GM18505 (cell line): ENCODE measurements at regions not wholly inside any gene's neighbourhood (a gene's known extent, or its start where the extent isn't known, plus 50 kb on each side); places are given as distances from the start of the nearest gene placed in this dataset.

Experiments used
- ATAC-seq: cut with Tn5 transposase; IDR thresholded peaks from one replicate; pipeline ENCODE4 v1.9.1; 2021; ENCODE audit not compliant: unreplicated experiment
- POLR2A ChIP-seq: IDR thresholded peaks from 4 replicates; pipeline ENCODE4 v1.6.1; 2011; ENCODE audit warnings: borderline replicate concordance; ENCODE audit not compliant: insufficient read depth, insufficient read length; ENCODE audit errors: extremely low read depth

- no peak for TF ChIP-seq POLR2A
- ATAC-seq, result no peak
These were observed 190.3 kb upstream of the TAB2 start for GRCh38 chr6:149127212-149127611.

- TF ChIP-seq POLR2A, result no peak
- no peak for ATAC-seq
These were observed 188.9 kb upstream of the TAB2 start for GRCh38 chr6:149128489-149129145.

GRCh38 chr6:149129371-149130077 is 188.0 kb upstream of the TAB2 start:
- no peak for ATAC-seq
- TF ChIP-seq POLR2A, result no peak

- ATAC-seq, result no peak
These were observed 187.4 kb upstream of the TAB2 start for GRCh38 chr6:149130090-149130489.

GRCh38 chr6:149130508-149130907 is 187.0 kb upstream of the TAB2 start:
- no peak for ATAC-seq
- TF ChIP-seq POLR2A, result no peak

More at GRCh38 chr6:149130090-149130489, 187.4 kb upstream of the TAB2 start:
- TF ChIP-seq POLR2A, result no peak

- TF ChIP-seq POLR2A, result no peak
- no peak for ATAC-seq
These were observed 185.6 kb upstream of the TAB2 start for GRCh38 chr6:149131891-149132290.

GRCh38 chr6:149132336-149132735 is 185.2 kb upstream of the TAB2 start:
- no peak for TF ChIP-seq POLR2A

GRCh38 chr6:149134511-149134933 is 183.0 kb upstream of the TAB2 start:
- no peak for TF ChIP-seq POLR2A
- no peak for ATAC-seq

More at GRCh38 chr6:149132336-149132735, 185.2 kb upstream of the TAB2 start:
- no peak for ATAC-seq

- ATAC-seq, result no peak
- TF ChIP-seq POLR2A, result no peak
These were observed 181.7 kb upstream of the TAB2 start for GRCh38 chr6:149135809-149136208.

- no peak for TF ChIP-seq POLR2A
- no peak for ATAC-seq
These were observed 181.1 kb upstream of the TAB2 start for GRCh38 chr6:149136273-149136912.

- no peak for TF ChIP-seq POLR2A
- ATAC-seq, result no peak
These were observed 180.6 kb upstream of the TAB2 start for GRCh38 chr6:149136913-149137286.

GRCh38 chr6:149137594-149137993 is 179.9 kb upstream of the TAB2 start:
- TF ChIP-seq POLR2A, result no peak
- ATAC-seq, result no peak

GRCh38 chr6:149138089-149138488 is 179.4 kb upstream of the TAB2 start:
- ATAC-seq, result no peak
- TF ChIP-seq POLR2A, result no peak
